ENCODE measurements at regions not wholly inside any gene's neighbourhood (a gene's known extent, or its start where the extent isn't known, plus 50 kb on each side); places are given as distances from the start of the nearest gene placed in this dataset.
A peak's percentile ranks its signal among the peaks of the same experiment; 100 is the strongest.

- DNase-seq (ENCODE audit: low spot score): no peak
These were observed 177.5 kb downstream of the RBM43 start for GRCh38 chr2:151083856-151084795.

DNA sequence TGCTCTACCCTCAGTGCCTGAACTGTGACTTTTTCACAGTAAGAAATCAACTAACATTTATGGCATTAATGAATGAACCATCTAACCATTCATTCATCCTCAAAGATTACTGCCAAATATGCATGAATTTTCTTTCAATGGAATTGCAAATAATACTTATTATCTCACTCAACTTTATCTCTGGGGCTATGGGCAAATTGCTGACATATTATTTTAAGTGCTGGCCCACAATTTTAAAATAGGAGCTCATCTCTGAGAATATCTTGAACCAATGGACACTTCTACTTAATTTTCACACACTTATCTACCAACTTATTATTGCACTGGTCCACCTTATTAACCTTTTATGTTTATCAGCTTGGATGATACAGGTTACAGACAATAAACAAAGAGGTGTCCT, 182.8 kb downstream of the RBM43 start:
- no peak for DNase-seq (ENCODE audit: low spot score)

DNA sequence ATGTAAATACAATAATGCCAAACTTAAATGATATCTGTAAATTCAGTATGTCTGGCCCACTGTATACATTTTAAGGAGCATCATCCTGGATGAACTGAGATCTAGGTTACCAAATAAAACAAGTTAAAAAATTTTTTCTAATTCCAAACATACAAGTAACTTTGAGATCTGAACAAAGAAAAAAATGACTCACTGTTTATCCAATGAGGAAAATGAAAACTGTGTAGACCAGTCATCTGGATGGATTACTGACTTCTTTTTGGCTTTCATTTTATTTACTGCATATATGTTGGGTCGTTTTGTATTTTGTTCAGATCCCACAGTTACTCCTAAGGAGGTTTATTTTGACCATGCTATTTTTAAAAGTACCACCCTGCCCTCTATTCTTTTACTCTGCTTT, 189.8 kb downstream of the RBM43 start:
- no peak for DNase-seq (ENCODE audit: low spot score)

DNA sequence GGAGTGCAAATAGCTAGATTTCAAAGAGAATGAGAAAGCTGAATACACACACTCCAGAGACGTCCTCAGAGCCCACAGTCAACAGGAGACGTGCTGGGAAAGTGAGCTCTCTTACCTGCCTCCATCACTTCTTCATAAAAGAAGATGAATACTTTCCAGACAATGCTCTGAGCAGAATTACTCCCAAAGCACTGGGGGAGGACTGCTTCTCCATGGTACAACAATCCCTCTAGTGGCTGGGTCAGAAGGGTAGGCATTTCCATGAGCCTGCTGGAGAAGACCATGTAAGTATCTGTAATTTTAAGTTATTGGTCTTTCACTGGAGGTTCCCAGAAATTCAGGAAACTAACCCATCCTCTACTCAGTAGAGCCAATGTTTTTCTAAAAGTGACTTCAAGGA, 190.3 kb downstream of the RBM43 start:
- DNase-seq (ENCODE audit: low spot score): no peak

- no peak for DNase-seq (ENCODE audit: low spot score)
These were observed 191.4 kb downstream of the RBM43 start for GRCh38 chr2:151070253-151070652.

DNA sequence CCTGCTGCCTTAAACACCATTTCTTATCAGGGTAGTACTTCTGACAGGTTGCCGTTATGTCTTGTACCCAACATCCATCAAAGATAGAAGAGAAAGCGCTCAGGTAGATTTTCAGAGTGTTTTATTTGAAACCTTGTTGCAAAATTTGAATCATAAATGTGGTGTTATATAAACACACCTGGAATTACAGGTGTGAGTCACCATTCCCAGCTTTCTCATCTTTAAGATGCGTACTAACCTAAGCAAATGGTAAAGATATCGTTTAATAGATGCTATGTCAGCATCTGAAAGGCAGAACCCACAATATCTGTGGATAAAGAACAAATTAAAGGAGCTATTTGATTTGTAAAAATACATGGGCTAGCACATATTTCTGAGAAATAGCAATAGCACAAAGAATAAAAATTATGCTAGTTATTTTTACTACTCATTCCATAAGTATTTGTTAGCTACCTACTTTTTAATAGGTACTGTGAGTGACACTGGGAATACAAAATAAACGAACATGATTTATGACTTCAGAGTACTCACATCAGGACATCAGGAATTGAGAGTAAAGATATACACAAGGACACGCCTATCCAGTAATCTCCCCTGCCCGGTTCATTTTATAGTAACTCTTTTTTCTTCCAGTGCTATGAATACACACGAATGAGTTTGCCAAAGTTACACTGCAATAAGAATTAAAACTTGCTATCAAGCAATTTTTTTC, 193.8 kb downstream of the RBM43 start:
- DNase-seq (ENCODE audit: low spot score): no peak

- DNase-seq (ENCODE audit: low spot score): no peak
These were observed 198.4 kb downstream of the RBM43 start for GRCh38 chr2:151063271-151063670.

GRCh38 chr2:151060287-151060686, 201.4 kb downstream of the RBM43 start:
- no peak for DNase-seq (ENCODE audit: low spot score)

- no peak for DNase-seq (ENCODE audit: low spot score)
These were observed 204.8 kb downstream of the RBM43 start for GRCh38 chr2:151056870-151057269.

DNA sequence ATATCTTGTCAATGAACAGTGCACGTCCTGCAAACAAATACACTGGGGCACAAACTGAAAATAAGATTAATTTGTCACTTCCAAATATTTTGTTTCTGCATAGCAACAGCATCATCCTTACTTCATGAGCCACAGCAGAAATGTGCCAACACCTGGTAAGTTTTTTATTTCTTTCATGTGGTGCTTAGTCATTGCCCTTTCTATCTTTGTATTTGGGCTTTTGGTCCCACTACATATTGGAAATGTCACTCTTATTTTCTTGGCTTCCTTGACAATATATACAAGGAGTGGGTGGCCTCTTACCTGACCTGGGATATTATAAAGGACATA, 208.0 kb downstream of the RBM43 start:
- no peak for DNase-seq (ENCODE audit: low spot score)

DNA sequence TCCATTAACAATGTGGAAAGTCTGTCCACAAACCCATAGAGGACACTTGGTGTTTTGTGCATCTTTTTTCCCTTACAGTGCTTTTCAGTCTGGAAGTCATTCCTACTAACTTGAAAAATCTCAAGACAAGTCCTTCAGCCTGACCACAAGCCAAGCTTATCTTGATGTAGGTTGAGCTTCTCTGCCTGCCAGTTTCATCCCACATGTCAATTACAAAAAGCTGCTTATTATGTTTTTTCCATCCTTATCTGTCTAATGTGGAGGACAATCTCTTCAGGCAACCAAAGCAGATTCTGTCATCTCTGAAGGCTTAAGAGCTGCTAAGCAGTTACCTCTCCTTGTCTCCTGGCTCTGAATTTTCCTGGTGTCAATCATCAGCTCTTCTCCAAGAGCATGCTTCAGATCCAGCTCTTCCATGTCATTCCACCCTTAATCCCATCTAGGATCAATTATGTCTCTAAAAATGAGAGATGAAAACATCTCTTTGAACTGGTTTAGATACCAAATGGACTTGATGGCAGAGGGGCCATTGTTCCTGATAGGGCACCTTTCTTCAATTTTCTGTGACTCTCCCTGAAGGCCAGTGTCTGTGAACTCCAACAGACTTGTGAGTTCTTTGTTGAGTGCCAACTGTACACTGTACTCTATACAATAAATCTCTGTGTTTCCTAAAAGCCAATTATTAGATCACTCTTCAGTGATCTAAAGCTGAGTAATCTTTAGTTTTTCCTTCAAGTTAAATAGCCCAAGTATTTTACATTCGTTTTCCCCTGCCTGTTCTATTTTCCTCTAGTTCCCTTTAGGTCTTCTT, 208.6 kb downstream of the RBM43 start:
- DNase-seq (ENCODE audit: low spot score): no peak

- DNase-seq (ENCODE audit: low spot score): peak; percentile 61
These were observed 210.0 kb downstream of the RBM43 start for GRCh38 chr2:151051574-151052220.

GRCh38 chr2:151049746-151050145, 211.9 kb downstream of the RBM43 start:
- no peak for DNase-seq (ENCODE audit: low spot score)

DNA sequence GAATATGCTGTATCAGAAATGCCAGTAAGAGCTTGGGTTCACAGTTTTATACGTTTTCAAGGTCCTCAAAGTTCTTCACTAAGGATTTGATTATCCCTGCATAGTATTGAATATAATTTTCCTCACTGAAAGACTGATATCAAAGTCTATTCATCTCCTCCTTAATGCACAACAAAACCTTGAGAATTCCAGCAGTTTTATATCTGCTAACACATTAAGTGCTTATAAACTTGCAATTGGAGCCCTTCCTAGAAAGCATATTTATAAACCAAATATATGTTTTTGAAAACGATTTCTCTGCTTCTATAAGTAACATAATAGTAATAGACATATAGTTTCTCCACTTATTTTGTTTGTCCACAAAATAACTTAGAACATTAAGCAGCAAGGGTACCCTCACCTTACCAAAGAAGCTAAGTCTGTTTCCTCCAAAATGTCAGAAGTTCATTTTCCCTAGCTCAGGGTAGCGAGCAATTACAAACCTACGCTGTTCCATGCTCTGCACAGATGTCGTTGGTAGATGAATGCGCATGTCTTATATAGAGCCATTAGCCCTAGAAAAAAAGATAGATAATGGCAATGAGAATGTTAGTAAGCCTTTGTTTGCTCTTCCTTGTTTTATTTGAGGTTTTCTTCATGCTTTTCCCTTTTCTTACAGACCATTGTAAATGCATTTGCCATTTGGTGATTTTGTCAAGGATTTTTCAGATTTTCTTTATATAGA, 213.2 kb downstream of the RBM43 start:
- no peak for DNase-seq (ENCODE audit: low spot score)

GRCh38 chr2:151043484-151043883, 218.2 kb downstream of the RBM43 start:
- peak; percentile 20 for DNase-seq (ENCODE audit: low spot score)

DNA sequence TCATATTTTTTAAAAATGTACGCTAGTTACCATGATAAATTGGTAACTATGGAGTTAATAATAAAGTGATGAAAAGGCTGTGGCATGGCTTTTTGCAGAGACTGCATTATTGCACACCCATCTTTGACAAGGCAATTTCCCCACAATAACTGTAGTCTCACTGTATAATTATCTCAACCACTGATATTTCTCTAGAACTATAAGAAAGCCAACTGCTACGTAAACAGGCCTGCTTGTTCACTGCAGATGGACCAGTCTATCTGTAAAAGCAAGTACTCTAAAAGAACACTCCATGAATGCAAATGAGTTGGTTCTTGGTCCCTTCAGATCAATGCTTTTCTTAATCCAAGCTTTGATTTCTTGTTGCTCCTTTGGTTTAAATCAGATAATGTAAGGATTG, 218.7 kb downstream of the RBM43 start:
- no peak for DNase-seq (ENCODE audit: low spot score)

DNA sequence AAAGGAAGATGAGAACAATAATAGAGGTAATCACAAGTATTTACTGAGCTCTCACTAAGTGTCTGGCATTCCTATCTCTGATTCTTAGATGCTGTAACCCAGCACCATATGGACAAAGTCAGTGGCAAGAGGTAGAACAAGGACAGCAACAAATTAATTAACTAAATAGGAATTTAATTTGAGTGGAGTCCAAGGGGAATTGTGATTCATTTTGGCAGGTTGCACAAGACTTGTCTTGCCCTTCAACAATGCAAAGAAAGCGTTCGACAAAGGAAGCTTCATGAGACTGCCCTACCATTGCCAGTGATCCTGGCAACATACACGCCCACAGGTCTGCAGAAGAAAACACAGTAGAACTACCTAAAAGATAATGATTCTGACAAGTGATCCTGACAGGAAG, 221.6 kb downstream of the RBM43 start:
- DNase-seq (ENCODE audit: low spot score): no peak

DNA sequence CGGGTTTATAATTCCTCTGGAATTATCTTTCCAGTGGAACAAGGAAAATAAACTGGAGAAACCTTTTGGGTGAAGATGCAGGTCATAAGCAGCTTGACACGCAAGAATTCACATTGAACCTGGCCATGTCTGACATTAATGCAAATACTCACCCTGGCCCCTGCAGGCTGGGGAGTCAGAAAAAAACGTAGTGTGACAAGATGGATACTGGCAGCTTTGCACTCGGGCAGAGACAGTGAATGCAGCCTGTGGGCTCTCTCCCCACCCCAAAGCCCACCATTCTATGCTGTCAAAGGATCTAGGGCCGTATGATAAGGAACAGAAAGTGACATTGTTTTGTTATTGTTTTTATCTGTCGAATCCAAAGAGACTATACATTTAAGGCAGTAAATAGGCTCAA, 223.1 kb downstream of the RBM43 start:
- DNase-seq (ENCODE audit: low spot score): no peak

GRCh38 chr2:151037434-151037833, 224.2 kb downstream of the RBM43 start:
- DNase-seq (ENCODE audit: low spot score): no peak

GRCh38 chr2:151033271-151034248, 228.1 kb downstream of the RBM43 start:
- no peak for DNase-seq (ENCODE audit: low spot score)

Measured in LoVo (cell line).